ENCODE measurements at regions not wholly inside any gene's neighbourhood (a gene's known extent, or its start where the extent isn't known, plus 50 kb on each side); places are given as distances from the start of the nearest gene placed in this dataset.
"Not testable (repeated sequence)": the region's sequence is repeated elsewhere in the genome, so short reads cannot be mapped to it uniquely, and the experiment has no call there.

- ATAC-seq, result no peak
- no peaks in the 10 kb centered on the region for H3K4me1 ChIP-seq (ENCODE audit: insufficient read depth, low read length)
- no peaks in the 10 kb centered on the region for H3K36me3 ChIP-seq (ENCODE audit: low read depth, low read length)
- no peak overlapping the region for H3K9ac ChIP-seq (ENCODE audit: low read length)
- no peaks in the 10 kb centered on the region for H4K20me1 ChIP-seq (ENCODE audit: low read length)
- POLR2A ChIA-PET (ENCODE audit: unreplicated experiment), result no interaction called here
- intact Hi-C loops (cut with micrococcal nuclease), result no loop called here
- H3K27me3 ChIP-seq (ENCODE audit: low read length), result no peaks in the 10 kb centered on the region
- no peaks in the 10 kb centered on the region for H3F3A ChIP-seq (ENCODE audit: low read length, unreplicated experiment)
- no peak for TF ChIP-seq CTCF (conservative IDR thresholded peaks at IDR 0.05; ENCODE audit: low read depth, low read length)
- TF ChIP-seq EZH2 (IDR thresholded peaks at IDR 0.05; ENCODE audit: low read length, unreplicated experiment), result no peak
- no peak for TF ChIP-seq EZH2phosphoT487 (IDR thresholded peaks at IDR 0.05; ENCODE audit: borderline replicate concordance, low read length)
- H3K4me3 ChIP-seq (ENCODE audit: low read length), result no peak overlapping the region
- no peak overlapping the region for H3K27ac ChIP-seq (ENCODE audit: low read length)
- no peaks in the 10 kb centered on the region for H3K9me2 ChIP-seq (replicated peaks; ENCODE audit: low read length)
- no peak overlapping the region for H3K4me2 ChIP-seq (ENCODE audit: low read length)
- H3K79me2 ChIP-seq (ENCODE audit: low read length), result no peaks in the 10 kb centered on the region
- BruUV-seq (replicated peaks), result no TSS peak
- no peak overlapping the region for H2AFZ ChIP-seq (ENCODE audit: low read length)
- no peak for DNase-seq
- no peaks in the 10 kb centered on the region for H3K9me3 ChIP-seq (ENCODE audit: low read length)
- CTCF ChIA-PET, result no interaction called here
These were observed 61.3 kb upstream of the HSPA9 start for GRCh38 chr5:138636398-138636944.

DNA sequence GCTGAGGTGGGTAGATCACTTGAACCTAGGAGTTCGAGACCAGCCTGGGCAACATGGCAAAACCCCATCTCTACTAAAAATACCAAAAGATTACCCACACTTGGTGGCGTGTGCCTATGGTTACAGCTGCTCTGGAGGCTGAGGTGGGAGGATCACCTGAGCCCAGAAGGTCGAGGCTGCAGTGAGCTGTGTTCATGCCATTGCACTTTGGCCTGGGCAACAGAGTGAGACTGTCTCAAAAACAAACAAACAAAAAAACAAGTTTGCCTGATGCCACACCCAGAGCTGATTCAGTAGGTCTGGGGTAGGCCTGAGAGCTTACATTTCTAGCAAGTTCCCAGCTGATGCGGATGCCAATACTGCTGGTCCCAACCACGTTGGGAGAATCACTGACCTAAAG, 60.5 kb upstream of the HSPA9 start:
- ATAC-seq (no peak), DNase-seq (no peak)
- H3K4me2 ChIP-seq (ENCODE audit: low read length), result no peak overlapping the region
- no peak overlapping the region for H3K4me3 ChIP-seq (ENCODE audit: low read length)
- H4K20me1 ChIP-seq (ENCODE audit: low read length), result no peaks in the 10 kb centered on the region
- no TSS peak for BruUV-seq (replicated peaks)
- intact Hi-C loops (cut with micrococcal nuclease), result no loop called here
- no peaks in the 10 kb centered on the region for H3K36me3 ChIP-seq (ENCODE audit: low read depth, low read length)
- no peak overlapping the region for H3K27ac ChIP-seq (ENCODE audit: low read length)
- no peak for TF ChIP-seq EZH2phosphoT487 (IDR thresholded peaks at IDR 0.05; ENCODE audit: borderline replicate concordance, low read length)
- no peak for TF ChIP-seq EZH2 (IDR thresholded peaks at IDR 0.05; ENCODE audit: low read length, unreplicated experiment)
- no peak for TF ChIP-seq CTCF (conservative IDR thresholded peaks at IDR 0.05; ENCODE audit: low read depth, low read length)
- no peak overlapping the region for H3K9ac ChIP-seq (ENCODE audit: low read length)
- no peak overlapping the region for H2AFZ ChIP-seq (ENCODE audit: low read length)
- no peaks in the 10 kb centered on the region for H3K4me1 ChIP-seq (ENCODE audit: insufficient read depth, low read length)
- H3K9me2 ChIP-seq (replicated peaks; ENCODE audit: low read length), result no peaks in the 10 kb centered on the region
- no peaks in the 10 kb centered on the region for H3K9me3 ChIP-seq (ENCODE audit: low read length)
- no peaks in the 10 kb centered on the region for H3F3A ChIP-seq (ENCODE audit: low read length, unreplicated experiment)
- ChIA-PET CTCF (no interaction called here), POLR2A (ENCODE audit: unreplicated experiment) (no interaction called here)
- no peaks in the 10 kb centered on the region for H3K27me3 ChIP-seq (ENCODE audit: low read length)
- no peaks in the 10 kb centered on the region for H3K79me2 ChIP-seq (ENCODE audit: low read length)

- H3K4me3 ChIP-seq (ENCODE audit: low read length), result no peak overlapping the region
- H3K9me3 ChIP-seq (ENCODE audit: low read length), result no peaks in the 10 kb centered on the region
- intact Hi-C loops (cut with micrococcal nuclease), result no loop called here
- H3K9me2 ChIP-seq (replicated peaks; ENCODE audit: low read length), result no peaks in the 10 kb centered on the region
- no peaks in the 10 kb centered on the region for H4K20me1 ChIP-seq (ENCODE audit: low read length)
- BruUV-seq (replicated peaks), result no TSS peak
- ChIA-PET CTCF (no interaction called here), POLR2A (ENCODE audit: unreplicated experiment) (no interaction called here)
- H3K27me3 ChIP-seq (ENCODE audit: low read length), result no peaks in the 10 kb centered on the region
- DNase-seq, result no peak
- no peak for ATAC-seq
- H3K9ac ChIP-seq (ENCODE audit: low read length), result no peak overlapping the region
- no peaks in the 10 kb centered on the region for H3K4me1 ChIP-seq (ENCODE audit: insufficient read depth, low read length)
- no peaks in the 10 kb centered on the region for H3K79me2 ChIP-seq (ENCODE audit: low read length)
- H3K36me3 ChIP-seq (ENCODE audit: low read depth, low read length), result no peaks in the 10 kb centered on the region
- no peak overlapping the region for H3K4me2 ChIP-seq (ENCODE audit: low read length)
- H2AFZ ChIP-seq (ENCODE audit: low read length), result no peak overlapping the region
- no peak for TF ChIP-seq EZH2 (IDR thresholded peaks at IDR 0.05; ENCODE audit: low read length, unreplicated experiment)
- no peak for TF ChIP-seq CTCF (conservative IDR thresholded peaks at IDR 0.05; ENCODE audit: low read depth, low read length)
- no peak for TF ChIP-seq EZH2phosphoT487 (IDR thresholded peaks at IDR 0.05; ENCODE audit: borderline replicate concordance, low read length)
- H3K27ac ChIP-seq (ENCODE audit: low read length), result no peak overlapping the region
- H3F3A ChIP-seq (ENCODE audit: low read length, unreplicated experiment), result no peaks in the 10 kb centered on the region
These were observed 60.1 kb upstream of the HSPA9 start for GRCh38 chr5:138635265-138635664.

- intact Hi-C loops (cut with micrococcal nuclease); POLR2A ChIA-PET (ENCODE audit: unreplicated experiment); H3K4me1 ChIP-seq (ENCODE audit: insufficient read depth, low read length); H3K9me2 ChIP-seq (replicated peaks; ENCODE audit: low read length); BruUV-seq (replicated peaks); H4K20me1 ChIP-seq (ENCODE audit: low read length); CTCF ChIA-PET; H3K27ac ChIP-seq (ENCODE audit: low read length); H3K4me3 ChIP-seq (ENCODE audit: low read length); ATAC-seq; H3F3A ChIP-seq (ENCODE audit: low read length, unreplicated experiment); H3K36me3 ChIP-seq (ENCODE audit: low read depth, low read length); H3K9me3 ChIP-seq (ENCODE audit: low read length); H3K79me2 ChIP-seq (ENCODE audit: low read length); H3K27me3 ChIP-seq (ENCODE audit: low read length); H3K4me2 ChIP-seq (ENCODE audit: low read length); H3K9ac ChIP-seq (ENCODE audit: low read length); H2AFZ ChIP-seq (ENCODE audit: low read length); DNase-seq: not testable (repeated sequence)
These were observed 59.6 kb upstream of the HSPA9 start for GRCh38 chr5:138634804-138635203.

Measured in PC-3 (cell line).